ENCODE measurements at regions not wholly inside any gene's neighbourhood (a gene's known extent, or its start where the extent isn't known, plus 50 kb on each side); places are given as distances from the start of the nearest gene placed in this dataset.

GRCh38 chr9:117992006-117992405 lies 287.8 kb downstream of the TLR4 start:
- TF ChIP-seq EZH2 (IDR thresholded peaks at IDR 0.05; ENCODE audit: borderline replicate concordance, insufficient read depth, low read length, poor library complexity, severe bottlenecking) (no peak), POLR2AphosphoS5 (IDR thresholded peaks at IDR 0.05) (no peak), TAF1 (IDR thresholded peaks at IDR 0.05; ENCODE audit: low read depth) (no peak)
- TF ChIP-seq, protein P1, sequence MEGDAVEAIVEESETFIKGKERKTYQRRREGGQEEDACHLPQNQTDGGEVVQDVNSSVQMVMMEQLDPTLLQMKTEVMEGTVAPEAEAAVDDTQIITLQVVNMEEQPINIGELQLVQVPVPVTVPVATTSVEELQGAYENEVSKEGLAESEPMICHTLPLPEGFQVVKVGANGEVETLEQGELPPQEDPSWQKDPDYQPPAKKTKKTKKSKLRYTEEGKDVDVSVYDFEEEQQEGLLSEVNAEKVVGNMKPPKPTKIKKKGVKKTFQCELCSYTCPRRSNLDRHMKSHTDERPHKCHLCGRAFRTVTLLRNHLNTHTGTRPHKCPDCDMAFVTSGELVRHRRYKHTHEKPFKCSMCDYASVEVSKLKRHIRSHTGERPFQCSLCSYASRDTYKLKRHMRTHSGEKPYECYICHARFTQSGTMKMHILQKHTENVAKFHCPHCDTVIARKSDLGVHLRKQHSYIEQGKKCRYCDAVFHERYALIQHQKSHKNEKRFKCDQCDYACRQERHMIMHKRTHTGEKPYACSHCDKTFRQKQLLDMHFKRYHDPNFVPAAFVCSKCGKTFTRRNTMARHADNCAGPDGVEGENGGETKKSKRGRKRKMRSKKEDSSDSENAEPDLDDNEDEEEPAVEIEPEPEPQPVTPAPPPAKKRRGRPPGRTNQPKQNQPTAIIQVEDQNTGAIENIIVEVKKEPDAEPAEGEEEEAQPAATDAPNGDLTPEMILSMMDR (IDR thresholded peaks at IDR 0.05; ENCODE audit: poor library complexity, severe bottlenecking): no peak

Data from neural cell (in vitro differentiated cells).